22Rv1 (cell line): ENCODE measurements at regions not wholly inside any gene's neighbourhood (a gene's known extent, or its start where the extent isn't known, plus 50 kb on each side); places are given as distances from the start of the nearest gene placed in this dataset.

ENCODE experiments used
- ZFX ChIP-seq: fragments of 450-650 bp; IDR thresholded peaks from 2 replicates; pipeline ENCODE4 v1.6.1; 2017; ENCODE audit warnings: antibody characterized with exemption, borderline replicate concordance
- TF ChIP-seq, protein P1 (sequence below): fragments of 450-650 bp; IDR thresholded peaks from 2 replicates; pipeline ENCODE4 v1.5.1; 2017; ENCODE audit warnings: mild to moderate bottlenecking

DNA sequence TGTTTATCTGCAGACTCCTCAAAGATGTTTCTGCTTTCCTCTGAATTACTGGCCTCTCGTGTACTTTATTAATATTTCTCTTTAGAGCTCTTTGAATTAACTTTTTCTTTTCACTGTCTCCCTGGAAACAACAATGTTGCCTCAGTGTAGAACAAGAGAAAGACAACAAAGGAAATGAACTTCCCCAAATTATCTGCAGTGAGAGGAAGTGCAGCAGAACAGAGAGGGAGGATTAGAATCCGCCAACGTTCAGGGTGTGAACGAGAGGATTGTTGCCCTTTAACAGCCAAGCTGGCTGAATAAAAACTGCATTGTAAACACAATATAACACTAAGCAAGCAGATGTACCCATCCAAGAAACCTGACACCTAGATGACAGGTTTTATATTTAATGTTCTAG is 375.9 kb downstream of the GALC start:
- TF ChIP-seq, protein P1, sequence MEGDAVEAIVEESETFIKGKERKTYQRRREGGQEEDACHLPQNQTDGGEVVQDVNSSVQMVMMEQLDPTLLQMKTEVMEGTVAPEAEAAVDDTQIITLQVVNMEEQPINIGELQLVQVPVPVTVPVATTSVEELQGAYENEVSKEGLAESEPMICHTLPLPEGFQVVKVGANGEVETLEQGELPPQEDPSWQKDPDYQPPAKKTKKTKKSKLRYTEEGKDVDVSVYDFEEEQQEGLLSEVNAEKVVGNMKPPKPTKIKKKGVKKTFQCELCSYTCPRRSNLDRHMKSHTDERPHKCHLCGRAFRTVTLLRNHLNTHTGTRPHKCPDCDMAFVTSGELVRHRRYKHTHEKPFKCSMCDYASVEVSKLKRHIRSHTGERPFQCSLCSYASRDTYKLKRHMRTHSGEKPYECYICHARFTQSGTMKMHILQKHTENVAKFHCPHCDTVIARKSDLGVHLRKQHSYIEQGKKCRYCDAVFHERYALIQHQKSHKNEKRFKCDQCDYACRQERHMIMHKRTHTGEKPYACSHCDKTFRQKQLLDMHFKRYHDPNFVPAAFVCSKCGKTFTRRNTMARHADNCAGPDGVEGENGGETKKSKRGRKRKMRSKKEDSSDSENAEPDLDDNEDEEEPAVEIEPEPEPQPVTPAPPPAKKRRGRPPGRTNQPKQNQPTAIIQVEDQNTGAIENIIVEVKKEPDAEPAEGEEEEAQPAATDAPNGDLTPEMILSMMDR = no peak
- TF ChIP-seq ZFX = no peak
